CD4-positive, alpha-beta T cell treated with Interferon gamma for 1 hour (primary cell): ENCODE measurements at regions not wholly inside any gene's neighbourhood (a gene's known extent, or its start where the extent isn't known, plus 50 kb on each side); places are given as distances from the start of the nearest gene placed in this dataset.
"Not testable (repeated sequence)": the region's sequence is repeated elsewhere in the genome, so short reads cannot be mapped to it uniquely, and the experiment has no call there.

Source experiments
- DNase-seq: peaks from one replicate; pipeline ENCODE4 v3.0.0-alpha.2; 2020

GRCh38 chr2:21353879-21354679, 230.3 kb downstream of the TDRD15 start:
- DNase-seq: no peak

- no peak for DNase-seq
These were observed 232.5 kb downstream of the TDRD15 start for GRCh38 chr2:21356086-21356856.

GRCh38 chr2:21356857-21357255, 233.1 kb downstream of the TDRD15 start:
- no peak for DNase-seq

- no peak for DNase-seq
These were observed 235.2 kb downstream of the TDRD15 start for GRCh38 chr2:21358976-21359375.

GRCh38 chr2:21361384-21361783, 237.6 kb downstream of the TDRD15 start:
- no peak for DNase-seq

- DNase-seq: no peak
These were observed 238.3 kb downstream of the TDRD15 start for GRCh38 chr2:21361957-21362486.

GRCh38 chr2:21363364-21363763, 239.6 kb downstream of the TDRD15 start:
- DNase-seq: no peak

GRCh38 chr2:21367421-21367820, 243.7 kb downstream of the TDRD15 start:
- no peak for DNase-seq

- no peak for DNase-seq
These were observed 246.0 kb downstream of the TDRD15 start for GRCh38 chr2:21369787-21370186.

GRCh38 chr2:21371499-21372003, 247.8 kb downstream of the TDRD15 start:
- DNase-seq: no peak

GRCh38 chr2:21372654-21373053, 248.9 kb downstream of the TDRD15 start:
- no peak for DNase-seq

- no peak for DNase-seq
These were observed 253.1 kb downstream of the TDRD15 start for GRCh38 chr2:21376864-21377263.

GRCh38 chr2:21379140-21379539, 255.4 kb downstream of the TDRD15 start:
- no peak for DNase-seq

GRCh38 chr2:21379668-21380067, 255.9 kb downstream of the TDRD15 start:
- DNase-seq: not testable (repeated sequence)

- DNase-seq: no peak
These were observed 257.7 kb downstream of the TDRD15 start for GRCh38 chr2:21381421-21381820.

GRCh38 chr2:21382701-21383520, 259.1 kb downstream of the TDRD15 start:
- DNase-seq: no peak

GRCh38 chr2:21386666-21387065, 262.9 kb downstream of the TDRD15 start:
- no peak for DNase-seq

- no peak for DNase-seq
These were observed 268.9 kb downstream of the TDRD15 start for GRCh38 chr2:21392649-21393048.

GRCh38 chr2:21393173-21393572, 269.4 kb downstream of the TDRD15 start:
- DNase-seq: no peak

GRCh38 chr2:21395366-21395765, 271.6 kb downstream of the TDRD15 start:
- no peak for DNase-seq

- no peak for DNase-seq
These were observed 272.5 kb downstream of the TDRD15 start for GRCh38 chr2:21396252-21396651.

GRCh38 chr2:21401022-21401698, 277.4 kb downstream of the TDRD15 start:
- DNase-seq: no peak
